ENCODE measurements at regions not wholly inside any gene's neighbourhood (a gene's known extent, or its start where the extent isn't known, plus 50 kb on each side); places are given as distances from the start of the nearest gene placed in this dataset.

DNA sequence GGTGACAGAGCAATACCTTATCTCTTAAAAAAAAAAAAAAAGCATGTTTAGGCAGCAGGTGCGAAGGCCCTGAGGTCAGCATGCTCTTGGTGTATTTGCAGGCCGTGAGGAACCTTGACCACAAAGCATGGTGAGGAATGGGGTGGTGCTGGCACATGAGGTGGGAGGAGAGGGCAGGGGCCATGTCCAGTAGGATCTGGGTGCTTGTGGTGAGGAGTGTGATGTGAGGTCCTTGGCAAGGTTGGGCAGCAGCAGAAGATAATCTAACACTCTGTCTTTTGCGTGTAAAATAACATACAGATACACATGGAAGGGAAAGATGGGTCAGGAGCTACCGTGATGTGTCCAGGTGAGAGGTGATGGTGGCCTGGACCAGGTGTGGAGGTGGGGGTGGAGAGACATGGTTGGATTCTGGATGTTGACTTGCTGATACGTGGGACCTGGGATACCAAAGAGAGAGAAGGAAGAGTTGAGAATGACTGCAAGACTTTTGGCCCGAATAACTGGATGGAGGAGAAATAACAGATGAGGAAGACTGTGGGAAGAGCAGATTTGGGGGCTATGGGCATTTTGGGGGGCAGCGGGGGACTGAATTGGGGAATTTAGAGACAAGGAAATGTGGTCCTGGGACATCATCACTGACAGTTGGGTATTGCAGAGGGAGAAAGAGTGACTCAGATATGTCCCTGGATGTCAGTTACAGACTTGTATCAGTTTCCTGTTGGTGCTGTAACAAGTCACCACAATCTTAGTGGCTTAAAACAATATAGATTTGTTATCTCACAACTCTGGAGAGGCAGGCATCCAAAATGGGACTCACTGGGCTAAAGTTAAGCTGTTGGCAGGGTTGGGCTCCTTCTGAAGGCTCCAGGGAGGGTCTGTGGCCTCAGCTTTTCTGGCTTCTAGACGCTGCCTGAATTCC, 274.9 kb downstream of the HAPSTR1 start:
- Histone ChIP-seq H2AFZ (ENCODE audit: low read depth, low read length) (no peak overlapping the region), H3K9me1 (ENCODE audit: control insufficient read depth, insufficient read depth, low read length) (no peaks in the 10 kb centered on the region), H3K9me3 (replicated peaks; ENCODE audit: control insufficient read depth, insufficient read depth, low read depth, low read length) (no peaks in the 10 kb centered on the region), H3K27me3 (ENCODE audit: control insufficient read depth in 2 of 2, insufficient read depth in 2 of 2, low read length in 2 of 2) (peaks cover 2 to 8% of the 10 kb centered on the region in 2 experiments; a peak in 2 of 5 replicates), H3K9ac (ENCODE audit: insufficient read depth in 1 of 2, low read depth in 2 of 2, low read length in 2 of 2) (no peak overlapping the region), H3K27ac (ENCODE audit: extremely low read depth, low read depth, low read length) (no peak overlapping the region), H3K4me2 (ENCODE audit: insufficient read depth, low read length) (no peak overlapping the region), H3K79me2 (ENCODE audit: control insufficient read depth, insufficient read depth, low read length) (no peaks in the 10 kb centered on the region), H4K20me1 (replicated peaks; ENCODE audit: control insufficient read depth, insufficient read depth, low read length) (no peaks in the 10 kb centered on the region), H3K4me1 (replicated peaks in 1 of 2; ENCODE audit: control insufficient read depth in 2 of 2, insufficient read depth in 2 of 2, low read length in 2 of 2) (no peaks in the 10 kb centered on the region), H3K36me3 (ENCODE audit: control insufficient read depth, insufficient read depth, low read length) (no peaks in the 10 kb centered on the region), H3K4me3 (no peak overlapping the region)
- FAIRE-seq (no peak), ATAC-seq (no peak), DNase-seq (ENCODE audit: extremely low read depth in 1 of 4, low spot score in 3 of 4) (no peak)
- WGBS (ENCODE audit: insufficient coverage, low coverage, missing lambda C conversion rate) = 1% methylated on average over 8 of the region's 8 CpGs
- POLR2A ChIA-PET = interaction anchor here (0.6 kb wide), 1 partner anchor 10 kb away, joined by 3 read pairs; no protein-coding TSS in a partner anchor
- TF ChIP-seq SAFB (IDR thresholded peaks at IDR 0.05; ENCODE audit: borderline replicate concordance, low read depth, low read length) = no peak
- no peak for TF ChIP-seq MYBL2 (IDR thresholded peaks at IDR 0.05; ENCODE audit: low read depth)
- TF ChIP-seq MYBL2 (CRISPR knock-in tag; IDR thresholded peaks at IDR 0.05; ENCODE audit: borderline replicate concordance) = no peak
- no peak for TF ChIP-seq HMG20B (CRISPR knock-in tag; IDR thresholded peaks at IDR 0.05)
- no peak for TF ChIP-seq CREBBP (IDR thresholded peaks at IDR 0.05; ENCODE audit: low read depth, low read length)
- no peak for TF ChIP-seq ZNF717 (CRISPR knock-in tag; IDR thresholded peaks at IDR 0.05)
- no peak for TF ChIP-seq CBX5 (IDR thresholded peaks at IDR 0.05; ENCODE audit: borderline replicate concordance, low read depth)
- no peak for TF ChIP-seq ESRRA (IDR thresholded peaks at IDR 0.05; ENCODE audit: borderline replicate concordance, low read depth)
- no peak for TF ChIP-seq SMAD3 (CRISPR knock-in tag; conservative IDR thresholded peaks at IDR 0.05)
- TF ChIP-seq ZFPM2 (CRISPR knock-in tag; IDR thresholded peaks at IDR 0.05) = no peak
- in situ Hi-C loops (cut with MboI) = no loop called here
- intact Hi-C loops (cut with micrococcal nuclease) = no loop called here
- CTCF ChIA-PET (ENCODE audit: low intra/inter-chr PET ratio) = no interaction called here
- no TSS peak for BruUV-seq (replicated peaks)
